Adrenal gland (tissue), 5 donors: ENCODE measurements at regions not wholly inside any gene's neighbourhood (a gene's known extent, or its start where the extent isn't known, plus 50 kb on each side); places are given as distances from the start of the nearest gene placed in this dataset.

Experiments used
- POLR2A ChIP-seq, 2 donors: fragments of 450-650 bp; IDR thresholded peaks; one replicate each; pipeline ENCODE4 v1.6.1; 2017; ENCODE audit warnings: antibody characterized with exemption in 2 of 2, mild to moderate bottlenecking in 2 of 2, moderate library complexity in 1 of 2
- TF ChIP-seq, protein P1 (sequence below), 6 experiments: fragments of 450-650 bp in 4 of 6; fragments of 200-600 bp in 2 of 6; sonication (generic) in 1 of 6; IDR thresholded peaks; 1 replicate in 5 of 6; 2 replicates in 1 of 6; pipeline versions ENCODE4 v1.5.1 to v1.8.0; 2016 to 2021; ENCODE audit warnings: antibody characterized with exemption in 6 of 6, mild to moderate bottlenecking in 2 of 6, moderate library complexity in 1 of 6
- donor health status: DM: no; HTN: no; CAD: no.

DNA sequence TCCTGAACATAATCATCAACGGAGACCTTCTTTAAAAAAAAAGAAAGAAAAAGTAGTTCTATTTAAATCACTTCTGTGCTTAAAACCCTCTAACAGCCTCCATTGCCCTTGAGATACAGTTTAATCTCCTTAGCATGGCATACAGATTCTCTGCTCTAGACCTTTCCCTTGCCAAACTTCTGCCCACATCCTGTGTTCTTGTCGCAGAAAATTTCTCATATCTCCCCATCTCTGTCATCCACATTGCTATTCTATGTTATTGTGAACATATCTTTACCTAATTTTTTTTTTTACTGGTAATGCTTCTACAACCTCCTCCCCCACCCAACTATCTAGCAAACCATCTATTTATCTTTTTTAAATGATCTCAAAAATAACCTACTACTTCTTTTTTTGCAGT lies 135.7 kb upstream of the PROX1 start:
- TF ChIP-seq, protein P1, sequence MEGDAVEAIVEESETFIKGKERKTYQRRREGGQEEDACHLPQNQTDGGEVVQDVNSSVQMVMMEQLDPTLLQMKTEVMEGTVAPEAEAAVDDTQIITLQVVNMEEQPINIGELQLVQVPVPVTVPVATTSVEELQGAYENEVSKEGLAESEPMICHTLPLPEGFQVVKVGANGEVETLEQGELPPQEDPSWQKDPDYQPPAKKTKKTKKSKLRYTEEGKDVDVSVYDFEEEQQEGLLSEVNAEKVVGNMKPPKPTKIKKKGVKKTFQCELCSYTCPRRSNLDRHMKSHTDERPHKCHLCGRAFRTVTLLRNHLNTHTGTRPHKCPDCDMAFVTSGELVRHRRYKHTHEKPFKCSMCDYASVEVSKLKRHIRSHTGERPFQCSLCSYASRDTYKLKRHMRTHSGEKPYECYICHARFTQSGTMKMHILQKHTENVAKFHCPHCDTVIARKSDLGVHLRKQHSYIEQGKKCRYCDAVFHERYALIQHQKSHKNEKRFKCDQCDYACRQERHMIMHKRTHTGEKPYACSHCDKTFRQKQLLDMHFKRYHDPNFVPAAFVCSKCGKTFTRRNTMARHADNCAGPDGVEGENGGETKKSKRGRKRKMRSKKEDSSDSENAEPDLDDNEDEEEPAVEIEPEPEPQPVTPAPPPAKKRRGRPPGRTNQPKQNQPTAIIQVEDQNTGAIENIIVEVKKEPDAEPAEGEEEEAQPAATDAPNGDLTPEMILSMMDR (IDR thresholded peaks at IDR 0.05) = no peak
- no peak for TF ChIP-seq POLR2A (IDR thresholded peaks at IDR 0.05)
